Tibial nerve (tissue), 4 donors: ENCODE measurements at regions not wholly inside any gene's neighbourhood (a gene's known extent, or its start where the extent isn't known, plus 50 kb on each side); places are given as distances from the start of the nearest gene placed in this dataset.

Experiments used
- DNase-seq, 2 donors: peaks; one replicate each; pipeline ENCODE4 v3.0.0-alpha.2; 2019; ENCODE audit warnings: low spot score in 2 of 2
- H3K27ac ChIP-seq, 4 donors: fragments of 200-600 bp; sonication (generic) in 3 of 4; one replicate each; pipeline ENCODE4 v1.5.1; 2017 to 2019; ENCODE audit warnings: mild to moderate bottlenecking in 1 of 4
- H3K27me3 ChIP-seq, 2 donors: fragments of 200-600 bp; sonication (generic) in 1 of 2; one replicate each; pipeline versions ENCODE4 v1.5.1 to v1.6.0; 2017 to 2019
- H3K36me3 ChIP-seq, 3 donors: fragments of 200-600 bp; sonication (generic); one replicate each; pipeline ENCODE4 v1.5.1; 2018 to 2019
- H3K4me1 ChIP-seq, 4 donors: fragments of 200-600 bp; sonication (generic) in 3 of 4; one replicate each; pipeline ENCODE4 v1.5.1; 2017 to 2019
- H3K4me3 ChIP-seq, 4 donors: fragments of 200-600 bp; sonication (generic) in 3 of 4; one replicate each; pipeline ENCODE4 v1.5.1; 2017 to 2019; ENCODE audit warnings: mild to moderate bottlenecking in 1 of 4, moderate library complexity in 1 of 4
- H3K9me3 ChIP-seq, 4 donors: fragments of 200-600 bp; sonication (generic) in 3 of 4; one replicate each; pipeline ENCODE4 v1.5.1; 2017 to 2019
- EP300 ChIP-seq, 2 donors: sonication (generic); formaldehyde crosslinking; IDR thresholded peaks; one replicate each; pipeline ENCODE4 v1.6.1; 2017; ENCODE audit warnings: antibody characterized with exemption in 2 of 2, mild to moderate bottlenecking in 1 of 2
- POLR2A ChIP-seq, 2 donors: fragments of 450-650 bp; IDR thresholded peaks; one replicate each; pipeline ENCODE4 v1.6.1; 2017; ENCODE audit warnings: antibody characterized with exemption in 2 of 2, mild to moderate bottlenecking in 2 of 2, moderate library complexity in 2 of 2
- WGBS, 2 donors: methylation state at CpG; one replicate each; pipeline ENCODE4 v1.1.5; 2018; 5-methylcytosine and 5-hydroxymethylcytosine counted together
- TF ChIP-seq, protein P1 (sequence below), 5 experiments: fragments of 200-600 bp in 3 of 5; fragments of 450-650 bp in 2 of 5; sonication (generic) in 3 of 5; IDR thresholded peaks; one replicate each; pipeline ENCODE4 v1.5.1; 2016 to 2019; ENCODE audit warnings: antibody characterized with exemption in 5 of 5, mild to moderate bottlenecking in 3 of 5, moderate library complexity in 2 of 5

DNA sequence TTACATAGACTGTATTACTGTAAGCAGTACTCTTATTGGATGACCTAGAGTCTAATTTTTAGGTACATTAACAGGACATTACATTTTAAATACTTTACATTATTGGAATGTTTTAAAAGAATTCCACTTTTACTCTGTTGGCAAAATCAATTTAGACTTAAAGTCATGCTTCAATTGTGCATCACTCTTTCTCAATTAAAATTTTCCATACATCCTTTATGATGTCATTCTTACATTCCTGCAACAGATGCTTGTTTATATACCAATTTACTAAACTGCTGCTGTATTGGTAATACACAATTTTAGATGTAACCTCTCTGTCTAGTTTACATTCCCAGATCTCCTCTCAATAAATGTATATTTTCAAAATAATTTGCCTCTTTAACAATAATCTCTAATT lies 440.1 kb downstream of the ZEB2 start:
- Histone ChIP-seq H3K4me1 (peaks cover 0 to 35% (median 4%) of the 10 kb centered on the region in 4 donors), H3K9me3 (no peaks in the 10 kb centered on the region), H3K36me3 (no peaks in the 10 kb centered on the region), H3K27ac (no peak overlapping the region), H3K4me3 (no peak overlapping the region), H3K27me3 (no peaks in the 10 kb centered on the region)
- TF ChIP-seq POLR2A (IDR thresholded peaks at IDR 0.05) (no peak), EP300 (IDR thresholded peaks at IDR 0.05) (no peak)
- TF ChIP-seq, protein P1, sequence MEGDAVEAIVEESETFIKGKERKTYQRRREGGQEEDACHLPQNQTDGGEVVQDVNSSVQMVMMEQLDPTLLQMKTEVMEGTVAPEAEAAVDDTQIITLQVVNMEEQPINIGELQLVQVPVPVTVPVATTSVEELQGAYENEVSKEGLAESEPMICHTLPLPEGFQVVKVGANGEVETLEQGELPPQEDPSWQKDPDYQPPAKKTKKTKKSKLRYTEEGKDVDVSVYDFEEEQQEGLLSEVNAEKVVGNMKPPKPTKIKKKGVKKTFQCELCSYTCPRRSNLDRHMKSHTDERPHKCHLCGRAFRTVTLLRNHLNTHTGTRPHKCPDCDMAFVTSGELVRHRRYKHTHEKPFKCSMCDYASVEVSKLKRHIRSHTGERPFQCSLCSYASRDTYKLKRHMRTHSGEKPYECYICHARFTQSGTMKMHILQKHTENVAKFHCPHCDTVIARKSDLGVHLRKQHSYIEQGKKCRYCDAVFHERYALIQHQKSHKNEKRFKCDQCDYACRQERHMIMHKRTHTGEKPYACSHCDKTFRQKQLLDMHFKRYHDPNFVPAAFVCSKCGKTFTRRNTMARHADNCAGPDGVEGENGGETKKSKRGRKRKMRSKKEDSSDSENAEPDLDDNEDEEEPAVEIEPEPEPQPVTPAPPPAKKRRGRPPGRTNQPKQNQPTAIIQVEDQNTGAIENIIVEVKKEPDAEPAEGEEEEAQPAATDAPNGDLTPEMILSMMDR (IDR thresholded peaks at IDR 0.05): no peak
- no peak for DNase-seq

DNA sequence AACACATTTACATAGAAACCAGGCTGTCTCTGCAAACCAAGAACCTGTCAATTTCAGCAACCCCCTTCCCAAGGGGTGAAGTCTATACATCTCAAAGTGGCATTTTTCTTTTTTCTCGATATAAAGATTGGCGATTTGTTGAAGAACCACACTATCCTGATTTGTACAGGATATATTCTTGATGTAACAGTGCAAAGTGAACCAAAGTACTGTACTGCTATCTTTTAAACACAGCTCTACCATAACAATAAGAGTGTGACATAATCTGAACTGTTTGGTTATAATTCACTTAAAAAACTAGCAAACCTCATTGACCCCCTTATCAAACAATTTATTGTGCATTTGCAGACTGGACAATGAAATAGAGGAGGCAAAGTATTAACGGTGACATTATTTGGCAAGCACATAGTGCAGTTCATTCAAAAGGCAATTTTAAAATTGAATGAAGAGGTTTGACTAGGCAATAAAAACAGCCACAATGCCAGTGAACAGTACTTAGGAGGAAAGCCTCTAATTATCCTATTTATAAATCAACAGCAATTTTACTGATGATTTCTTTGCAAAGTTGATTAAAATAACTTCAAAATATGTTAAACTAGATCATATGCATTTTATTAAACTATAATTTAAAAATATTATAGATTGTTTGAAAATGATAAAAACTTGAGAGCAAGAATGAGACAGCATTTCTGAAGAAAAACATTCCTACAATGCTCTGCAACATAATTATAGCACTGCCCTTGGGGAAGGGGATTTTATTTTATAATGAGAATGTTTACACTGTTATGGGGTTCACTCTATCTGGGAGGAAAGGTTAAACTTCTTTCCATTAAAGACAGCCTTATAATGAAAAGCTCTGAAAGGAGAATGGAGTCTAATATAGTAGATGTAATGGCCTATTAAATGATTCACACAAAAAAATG lies 440.9 kb downstream of the ZEB2 start:
- no peaks in the 10 kb centered on the region for H3K9me3 ChIP-seq
- DNase-seq: no peak
- peak overlapping the region in 1 of 4 donors; percentile 10 for H3K27ac ChIP-seq
- H3K36me3 ChIP-seq: no peaks in the 10 kb centered on the region
- peaks cover 0 to 35% (median 4%) of the 10 kb centered on the region in 4 donors for H3K4me1 ChIP-seq
- no peak overlapping the region for H3K4me3 ChIP-seq
- 45 to 52% methylated on average over 3 of the region's 3 CpGs for WGBS, 2 donors
- no peaks in the 10 kb centered on the region for H3K27me3 ChIP-seq
- TF ChIP-seq POLR2A (IDR thresholded peaks at IDR 0.05): no peak
- no peak for TF ChIP-seq EP300 (IDR thresholded peaks at IDR 0.05)
- TF ChIP-seq, protein P1 (IDR thresholded peaks at IDR 0.05): no peak

DNA sequence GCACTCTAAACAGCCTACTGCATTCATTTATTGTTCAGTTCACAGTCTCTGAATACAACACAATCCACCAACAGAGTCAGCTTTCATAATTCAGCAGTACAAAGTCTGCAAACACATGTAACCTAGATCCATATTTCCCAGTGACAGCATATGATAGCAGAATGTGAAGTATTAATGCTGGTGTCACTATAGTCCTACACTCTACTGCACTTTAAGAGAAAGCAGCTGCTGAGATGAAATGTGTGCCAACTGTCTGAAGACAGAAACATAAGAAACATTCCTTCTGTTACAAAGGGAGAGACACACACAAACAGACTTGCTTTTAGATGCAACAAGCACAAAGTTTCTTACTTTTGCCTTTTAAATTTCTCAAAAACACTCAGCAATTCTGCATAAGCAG lies 441.8 kb downstream of the ZEB2 start:
- DNase-seq: no peak
- H3K4me3 ChIP-seq: no peak overlapping the region
- no peaks in the 10 kb centered on the region for H3K36me3 ChIP-seq
- peaks cover 0 to 30% (median 4%) of the 10 kb centered on the region in 4 donors for H3K4me1 ChIP-seq
- H3K27ac ChIP-seq: peak overlapping the region in 2 of 4 donors; percentile 8 to 10
- H3K27me3 ChIP-seq: no peaks in the 10 kb centered on the region
- no peaks in the 10 kb centered on the region for H3K9me3 ChIP-seq
- TF ChIP-seq, protein P1 (IDR thresholded peaks at IDR 0.05): no peak
- TF ChIP-seq POLR2A (IDR thresholded peaks at IDR 0.05) (no peak), EP300 (IDR thresholded peaks at IDR 0.05) (no peak)

DNA sequence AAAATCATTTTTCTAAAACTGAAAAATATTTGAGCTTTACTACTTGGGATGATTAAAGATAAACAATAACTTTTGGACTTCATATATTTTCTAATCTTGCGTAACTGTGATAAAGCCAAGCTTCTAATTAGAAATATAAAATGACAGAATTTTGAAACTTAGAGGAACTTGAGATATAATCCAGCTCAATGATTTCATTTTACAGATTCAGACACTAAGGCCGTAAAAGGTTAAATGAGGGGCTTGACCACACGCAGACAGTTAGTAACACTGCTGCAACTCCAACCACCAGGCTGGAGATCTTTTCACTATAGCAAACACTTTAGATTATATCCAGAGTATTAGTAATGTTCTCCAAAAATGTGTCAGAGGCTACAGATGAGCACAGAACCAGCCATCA lies 445.5 kb downstream of the ZEB2 start:
- no peak overlapping the region for H3K4me3 ChIP-seq
- no peaks in the 10 kb centered on the region for H3K9me3 ChIP-seq
- H3K4me1 ChIP-seq: peaks cover 0 to 24% (median 4%) of the 10 kb centered on the region in 4 donors
- no peaks in the 10 kb centered on the region for H3K27me3 ChIP-seq
- no peaks in the 10 kb centered on the region for H3K36me3 ChIP-seq
- H3K27ac ChIP-seq: no peak overlapping the region
- TF ChIP-seq POLR2A (IDR thresholded peaks at IDR 0.05): no peak
- TF ChIP-seq EP300 (IDR thresholded peaks at IDR 0.05): no peak
- TF ChIP-seq, protein P1 (IDR thresholded peaks at IDR 0.05): no peak
- 83 to 86% methylated on average over 3 of the region's 3 CpGs for WGBS, 2 donors
- no peak for DNase-seq

DNA sequence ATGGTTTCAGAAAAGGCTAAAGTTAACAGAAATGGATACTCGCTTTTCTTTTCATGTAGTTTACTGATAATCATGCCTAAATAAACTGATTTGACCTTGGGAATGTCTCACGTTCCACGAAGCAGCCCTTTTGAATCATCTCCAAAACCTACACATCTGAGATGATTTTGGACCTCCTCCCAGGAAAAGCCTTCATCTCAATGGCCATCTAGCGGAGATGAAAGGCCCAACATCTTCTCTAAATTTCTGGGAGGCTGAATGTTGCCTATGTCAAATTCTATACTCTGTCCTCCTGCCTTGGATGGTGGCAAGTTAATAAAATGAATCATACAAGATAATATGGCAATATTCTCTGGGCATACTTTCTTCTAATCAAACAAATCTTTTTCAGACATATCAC lies 448.5 kb downstream of the ZEB2 start:
- TF ChIP-seq, protein P1 (IDR thresholded peaks at IDR 0.05): peak in 2 of 5 experiments; percentile 12 to 13
- no peak for TF ChIP-seq EP300 (IDR thresholded peaks at IDR 0.05)
- TF ChIP-seq POLR2A (IDR thresholded peaks at IDR 0.05): no peak
- H3K4me1 ChIP-seq: peaks cover 0 to 3% (median 0%) of the 10 kb centered on the region in 4 donors
- DNase-seq: no peak
- no peaks in the 10 kb centered on the region for H3K9me3 ChIP-seq
- no peak overlapping the region for H3K4me3 ChIP-seq
- H3K27me3 ChIP-seq: no peaks in the 10 kb centered on the region
- WGBS, 2 donors: 34 to 35% methylated on average over 4 of the region's 4 CpGs
- no peaks in the 10 kb centered on the region for H3K36me3 ChIP-seq
- no peak overlapping the region for H3K27ac ChIP-seq
